ENCODE measurements at regions not wholly inside any gene's neighbourhood (a gene's known extent, or its start where the extent isn't known, plus 50 kb on each side); places are given as distances from the start of the nearest gene placed in this dataset.
"Not testable (repeated sequence)": the region's sequence is repeated elsewhere in the genome, so short reads cannot be mapped to it uniquely, and the experiment has no call there.

GRCh38 chr11:87600938-87601337 lies 563.2 kb downstream of the TMEM135 start:
- no peak for DNase-seq (ENCODE audit: low spot score)
- TF ChIP-seq CTCF (IDR thresholded peaks at IDR 0.05; ENCODE audit: extremely low read depth, missing control alignments): no peak

GRCh38 chr11:87597725-87598124 lies 560.0 kb downstream of the TMEM135 start:
- TF ChIP-seq CTCF (IDR thresholded peaks at IDR 0.05; ENCODE audit: extremely low read depth, missing control alignments): no peak
- no peak for DNase-seq (ENCODE audit: low spot score)

- no peak for TF ChIP-seq CTCF (IDR thresholded peaks at IDR 0.05; ENCODE audit: extremely low read depth, missing control alignments)
- no peak for DNase-seq (ENCODE audit: low spot score)
These were observed 558.4 kb downstream of the TMEM135 start for GRCh38 chr11:87596176-87596575.

DNA sequence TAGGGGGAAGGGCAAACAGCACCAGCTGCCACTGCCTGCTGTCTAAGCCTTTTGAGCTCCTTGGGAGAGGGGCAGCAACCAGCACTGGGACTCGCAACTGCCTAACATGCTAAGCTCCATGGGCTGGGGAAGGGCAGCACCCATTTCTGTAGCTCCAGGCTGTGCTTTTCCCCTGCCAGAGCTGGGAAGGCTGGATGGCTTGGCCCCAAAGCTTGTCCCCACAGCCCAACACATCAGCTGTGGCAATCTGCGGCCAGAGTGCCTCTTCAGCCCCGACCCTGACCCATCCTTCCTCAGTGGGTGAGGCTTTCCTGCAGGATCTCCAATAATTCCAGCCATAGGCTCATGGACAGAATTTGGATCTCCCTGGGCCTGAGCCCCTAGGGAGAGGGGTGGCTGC lies 551.3 kb downstream of the TMEM135 start:
- TF ChIP-seq CTCF (IDR thresholded peaks at IDR 0.05; ENCODE audit: extremely low read depth, missing control alignments): no peak

DNA sequence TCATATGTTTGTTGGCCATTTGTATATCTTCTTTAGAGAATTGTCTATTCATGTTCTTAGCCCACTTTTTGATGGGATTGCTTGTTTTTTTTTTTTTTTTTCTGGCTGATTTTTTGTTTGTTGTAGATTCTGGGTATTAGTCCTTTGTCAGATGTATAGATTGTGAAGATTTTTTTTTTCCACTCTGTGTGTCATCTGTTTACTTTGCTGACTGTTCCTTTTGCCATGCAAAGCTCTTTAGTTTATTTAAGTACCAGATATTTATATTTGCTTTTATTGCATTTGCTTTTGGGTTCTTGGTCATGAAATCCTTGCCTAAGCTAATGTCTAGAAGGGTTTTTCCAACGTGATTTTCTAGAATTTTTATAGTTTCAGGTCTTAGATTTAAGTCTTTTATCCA lies 547.9 kb downstream of the TMEM135 start:
- not testable (repeated sequence) for DNase-seq (ENCODE audit: low spot score)

More for the DNA sequence above, 551.3 kb downstream of the TMEM135 start:
- DNase-seq (ENCODE audit: low spot score): no peak

- no peak for TF ChIP-seq CTCF (IDR thresholded peaks at IDR 0.05; ENCODE audit: extremely low read depth, missing control alignments)
- no peak for DNase-seq (ENCODE audit: low spot score)
These were observed 546.2 kb downstream of the TMEM135 start for GRCh38 chr11:87583931-87584330.

DNA sequence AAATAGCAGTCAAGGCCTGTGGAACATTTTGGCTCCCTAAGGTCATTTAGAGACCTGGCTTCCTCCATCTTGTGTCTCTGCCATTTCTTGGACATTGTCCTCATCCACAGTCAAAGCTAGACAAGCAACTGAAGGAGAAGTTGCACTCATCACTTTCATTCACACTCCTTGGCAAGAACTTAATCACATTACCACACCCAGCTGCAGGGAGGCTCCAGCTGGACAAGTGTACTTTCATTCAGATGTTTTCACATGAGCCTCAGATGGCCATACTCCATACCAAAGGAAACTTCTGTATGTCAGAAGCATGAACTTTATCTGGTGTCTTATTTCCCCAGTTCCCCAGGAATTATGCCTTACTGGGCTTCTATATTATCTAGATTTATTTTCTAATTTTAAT lies 537.4 kb downstream of the TMEM135 start:
- TF ChIP-seq CTCF (IDR thresholded peaks at IDR 0.05; ENCODE audit: extremely low read depth, missing control alignments): no peak
- no peak for DNase-seq (ENCODE audit: low spot score)

GRCh38 chr11:87574193-87574592 lies 536.5 kb downstream of the TMEM135 start:
- DNase-seq (ENCODE audit: low spot score): no peak
- TF ChIP-seq CTCF (IDR thresholded peaks at IDR 0.05; ENCODE audit: extremely low read depth, missing control alignments): no peak

Measured in GM20000 (cell line).